HG03439 (cell line): ENCODE measurements at regions not wholly inside any gene's neighbourhood (a gene's known extent, or its start where the extent isn't known, plus 50 kb on each side); places are given as distances from the start of the nearest gene placed in this dataset.
"Not testable (repeated sequence)": the region's sequence is repeated elsewhere in the genome, so short reads cannot be mapped to it uniquely, and the experiment has no call there.

Source experiments
- ATAC-seq: cut with Tn5 transposase; IDR thresholded peaks from one replicate; pipeline ENCODE4 v1.9.1; 2021; ENCODE audit warnings: mild to moderate bottlenecking, moderate library complexity; ENCODE audit not compliant: unreplicated experiment

DNA sequence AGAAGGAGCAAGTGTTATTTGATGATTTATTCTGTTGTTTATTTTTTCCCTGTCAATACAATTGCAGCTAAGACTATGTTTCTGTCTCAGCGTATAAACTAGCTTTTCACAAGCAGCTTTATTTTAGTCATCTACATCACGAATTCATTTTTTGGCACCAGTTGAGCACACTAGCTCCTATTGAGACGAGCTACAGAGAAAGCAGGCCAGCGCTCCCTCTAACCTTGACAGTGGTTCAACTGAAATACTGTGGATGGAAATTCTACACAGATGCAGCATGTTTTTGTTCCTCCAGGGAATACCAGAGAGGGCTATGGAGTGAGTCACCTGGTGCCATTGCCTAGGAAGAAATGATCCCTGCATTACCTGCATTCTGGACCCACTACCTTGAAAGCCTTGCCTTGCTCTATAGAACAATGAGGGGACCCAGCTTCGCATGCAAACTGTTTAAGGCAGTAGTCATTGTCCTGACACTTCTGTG lies 108.2 kb upstream of the ARHGAP42 start:
- ATAC-seq = no peak

DNA sequence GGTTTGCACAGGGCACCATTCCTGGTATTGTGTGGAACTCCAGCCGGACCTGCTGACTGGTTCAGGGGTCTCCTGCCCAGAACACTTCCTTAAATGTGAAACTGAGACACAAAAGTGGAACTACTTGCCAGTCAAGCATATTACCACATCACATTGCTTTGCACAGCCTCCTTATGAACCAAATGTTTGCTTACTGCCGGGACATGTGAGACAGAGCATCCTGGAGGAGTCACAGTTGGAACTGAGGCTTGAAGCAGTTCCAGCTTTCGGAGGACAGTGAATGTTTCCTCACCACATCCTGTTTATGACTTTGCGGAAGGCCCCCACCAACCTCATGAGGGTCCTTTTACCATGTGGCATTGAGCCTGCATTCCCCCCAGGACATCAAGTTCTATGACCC lies 105.8 kb upstream of the ARHGAP42 start:
- no peak for ATAC-seq

DNA sequence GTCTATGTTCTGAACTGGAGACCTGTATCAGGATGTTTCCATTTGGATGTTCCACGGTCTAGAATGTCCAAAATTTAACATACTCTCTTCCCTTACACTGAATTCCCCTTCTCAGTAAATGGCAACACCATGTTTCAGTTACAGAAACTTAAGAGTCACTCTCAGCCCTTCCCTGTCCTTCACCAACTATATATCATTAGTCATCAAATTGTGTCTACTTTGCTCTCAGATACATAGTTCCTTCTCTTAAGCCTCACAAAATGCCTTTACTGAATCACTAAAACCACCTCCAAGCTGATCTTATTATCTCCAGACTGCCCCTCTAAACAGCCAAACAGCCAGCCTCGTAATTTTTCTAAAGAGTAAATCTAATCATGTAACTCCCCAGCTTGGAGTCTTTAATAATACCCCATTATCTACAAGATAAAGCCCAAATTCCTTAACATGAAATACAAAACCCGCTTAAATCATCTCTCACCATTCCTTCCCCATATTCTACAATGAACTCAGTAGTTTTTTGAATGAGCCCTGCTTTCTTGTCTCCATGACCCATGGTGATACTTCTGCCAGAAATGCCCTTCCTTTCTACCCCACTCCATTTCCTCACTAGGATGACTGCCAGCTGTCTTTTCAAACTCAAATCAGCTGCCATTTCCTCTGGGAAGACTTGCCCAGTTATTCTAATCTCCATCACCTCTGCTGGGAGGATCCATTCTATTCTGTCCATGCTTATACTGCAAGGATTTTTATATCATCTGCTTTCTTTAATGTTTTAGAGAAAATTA lies 102.7 kb upstream of the ARHGAP42 start:
- no peak for ATAC-seq

DNA sequence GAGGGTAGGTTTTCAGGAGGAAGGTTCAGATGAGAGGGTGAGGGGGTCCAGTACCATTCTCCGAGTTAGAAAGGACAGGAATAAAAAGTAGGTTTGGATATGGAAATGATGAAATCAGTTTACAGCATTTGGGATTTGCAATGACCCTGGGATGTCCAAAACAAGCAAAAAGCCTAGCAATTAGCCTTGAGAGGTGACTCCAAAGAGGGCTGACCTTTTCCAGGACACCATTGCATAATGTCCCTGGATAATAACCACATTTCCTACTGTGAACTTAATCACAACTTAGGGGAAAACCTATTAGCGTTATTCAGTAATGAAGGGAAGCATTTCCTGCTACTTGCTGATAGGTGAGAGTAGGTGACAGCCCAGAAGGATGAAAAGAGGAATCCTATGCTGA lies 101.4 kb upstream of the ARHGAP42 start:
- ATAC-seq = no peak

DNA sequence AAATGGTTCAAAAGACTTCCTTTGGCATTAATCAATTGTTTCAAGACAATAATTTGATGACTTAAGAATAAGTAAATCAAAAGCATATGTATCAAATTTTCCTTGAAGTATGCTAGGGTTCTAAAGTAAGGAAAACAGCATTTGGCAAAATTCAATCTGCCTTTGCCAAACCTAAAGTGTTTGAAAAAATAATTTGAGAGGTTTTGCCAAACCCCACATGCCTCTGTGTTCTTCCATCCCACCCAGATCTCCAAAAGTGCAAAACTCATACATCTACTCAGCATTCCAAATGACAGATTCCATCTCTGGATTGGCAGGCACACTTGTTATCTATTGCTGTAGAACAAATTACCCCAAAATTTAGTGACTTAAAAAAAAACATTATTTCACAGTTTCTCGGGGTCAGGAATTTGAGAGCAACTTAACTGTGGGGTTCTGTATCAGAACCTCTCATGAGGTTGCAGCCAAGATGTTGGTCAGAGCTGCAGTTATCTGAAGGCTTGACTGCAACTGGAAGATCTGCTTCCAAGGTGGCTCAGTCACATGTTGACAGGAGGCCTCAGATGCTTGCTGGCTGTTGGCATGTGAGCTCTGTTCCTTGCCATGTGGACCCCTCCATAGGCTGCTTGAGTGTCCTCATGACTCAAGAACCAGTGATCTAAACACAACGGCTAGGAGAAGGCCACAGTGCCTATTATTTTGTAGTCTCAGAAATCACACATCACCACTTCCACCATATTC lies 100.6 kb upstream of the ARHGAP42 start:
- ATAC-seq = no peak

DNA sequence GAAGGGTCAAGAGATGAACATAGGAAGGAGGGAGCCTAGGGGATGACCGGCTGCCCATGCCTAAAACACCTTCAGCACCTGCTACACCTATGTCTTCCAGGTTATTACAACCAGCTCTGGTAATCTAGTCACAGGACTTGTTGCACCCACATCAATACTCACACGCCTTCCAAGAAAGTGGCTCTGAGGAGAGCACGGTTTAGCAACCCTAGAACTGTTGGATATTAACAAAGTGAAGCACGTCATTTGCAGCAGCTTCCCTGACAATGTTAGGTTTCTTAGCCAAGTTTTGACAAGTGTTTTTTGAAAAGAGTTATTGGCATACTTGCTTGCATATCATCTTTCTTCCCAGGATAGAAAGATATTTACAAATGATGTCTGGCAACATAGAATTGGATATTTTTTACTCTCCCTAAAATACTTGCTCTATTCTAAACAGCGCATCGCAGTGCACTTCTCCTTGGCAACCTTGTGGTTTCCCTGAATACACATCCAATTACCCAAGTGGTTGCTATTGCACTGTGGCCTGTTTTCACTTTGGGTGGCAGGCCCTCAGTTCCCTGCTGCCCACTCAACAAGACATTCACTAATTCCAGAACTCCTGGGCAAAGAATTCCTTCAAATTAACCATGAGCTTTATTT lies 94.3 kb upstream of the ARHGAP42 start:
- no peak for ATAC-seq

DNA sequence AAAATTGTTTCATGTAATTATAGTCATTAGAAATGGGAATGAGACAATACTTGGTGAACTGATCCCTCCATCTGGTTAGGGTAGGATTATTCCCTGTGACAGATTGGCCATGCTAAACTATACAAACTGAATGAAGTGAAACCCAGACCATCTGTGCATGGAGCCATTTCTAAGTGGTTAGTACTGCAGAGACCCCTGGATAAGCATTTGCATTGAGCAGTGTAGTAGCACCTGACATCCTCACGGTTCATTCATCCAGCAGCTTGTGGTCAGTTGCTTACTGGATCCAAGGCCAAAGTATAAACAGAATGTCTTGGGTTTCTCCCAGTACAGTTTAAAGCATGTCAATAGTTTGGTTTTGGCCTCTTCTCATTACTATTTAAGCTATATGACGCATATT lies 93.8 kb upstream of the ARHGAP42 start:
- no peak for ATAC-seq

DNA sequence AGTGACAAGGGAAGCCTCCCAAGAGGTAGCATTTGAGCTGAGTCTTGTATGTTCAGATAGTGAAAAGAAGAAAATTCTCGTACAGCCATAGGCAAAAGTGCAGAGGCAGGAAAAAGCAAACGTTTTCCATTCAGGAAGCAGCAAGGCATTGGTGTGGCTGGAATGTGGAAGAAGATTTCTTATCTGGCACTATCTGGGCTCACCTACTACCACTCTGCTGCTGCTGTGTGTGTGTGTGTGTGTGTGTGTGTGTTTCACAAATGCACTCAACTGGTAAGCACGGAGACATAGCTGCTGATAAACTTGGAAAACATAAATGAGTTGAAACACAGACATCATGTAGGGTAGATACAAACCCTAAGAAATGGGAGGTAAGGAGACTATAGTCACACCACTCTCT lies 92.8 kb upstream of the ARHGAP42 start:
- ATAC-seq = no peak

DNA sequence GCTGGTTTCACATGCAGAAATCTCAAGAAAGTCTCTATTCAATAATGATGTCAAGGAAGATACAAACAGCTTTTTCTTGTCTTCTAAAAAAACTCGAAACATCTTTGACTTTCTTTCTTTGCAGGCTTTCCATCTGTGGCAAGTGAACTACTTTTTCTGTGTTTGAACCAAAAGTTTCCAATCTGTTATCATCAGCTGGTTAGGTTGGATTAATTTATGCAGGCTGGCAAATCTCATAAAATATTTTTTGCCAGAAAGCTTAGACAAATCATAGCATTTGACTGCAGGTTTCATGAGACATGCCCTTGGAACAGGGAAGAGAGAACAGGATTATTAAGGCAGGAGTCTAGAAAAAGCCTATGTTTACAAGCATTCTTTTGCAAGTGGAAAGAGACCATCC lies 86.1 kb upstream of the ARHGAP42 start:
- ATAC-seq = no peak

DNA sequence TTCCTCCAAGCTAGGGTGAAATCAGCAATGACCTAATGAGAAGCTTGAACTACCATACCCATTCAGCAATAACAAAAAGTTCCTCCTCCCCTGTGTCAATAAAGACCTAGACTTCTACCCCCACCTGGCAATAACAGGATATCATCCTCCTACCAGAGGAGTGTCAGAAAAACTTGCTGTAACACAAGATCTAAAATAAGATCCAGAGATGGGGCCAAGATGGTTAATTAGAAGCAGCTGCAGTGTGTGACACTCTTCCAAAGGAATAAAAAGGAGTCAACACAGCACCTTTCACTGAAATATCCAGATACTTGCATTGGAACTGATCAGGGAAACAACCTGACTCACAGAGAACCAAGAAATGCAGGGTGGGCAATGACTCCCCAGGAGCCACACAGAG lies 84.4 kb upstream of the ARHGAP42 start:
- no peak for ATAC-seq

DNA sequence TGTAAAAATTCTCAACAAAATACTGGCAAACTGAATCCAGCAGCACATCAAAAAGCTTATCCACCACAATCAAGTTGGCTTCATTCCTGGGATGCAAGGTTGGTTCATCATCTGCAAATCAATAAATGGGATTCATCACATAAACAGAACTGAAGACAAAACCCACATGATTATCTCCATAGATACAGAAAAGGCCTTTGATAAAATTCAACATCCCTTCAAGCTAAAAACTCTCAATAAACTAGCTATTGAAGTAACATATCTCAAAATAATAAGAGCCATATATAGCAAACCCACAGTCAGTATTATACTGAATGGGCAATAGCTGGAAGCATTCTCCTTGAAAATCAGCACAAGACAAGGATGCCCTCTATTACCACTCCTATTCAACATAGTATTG lies 79.3 kb upstream of the ARHGAP42 start:
- ATAC-seq = not testable (repeated sequence)

DNA sequence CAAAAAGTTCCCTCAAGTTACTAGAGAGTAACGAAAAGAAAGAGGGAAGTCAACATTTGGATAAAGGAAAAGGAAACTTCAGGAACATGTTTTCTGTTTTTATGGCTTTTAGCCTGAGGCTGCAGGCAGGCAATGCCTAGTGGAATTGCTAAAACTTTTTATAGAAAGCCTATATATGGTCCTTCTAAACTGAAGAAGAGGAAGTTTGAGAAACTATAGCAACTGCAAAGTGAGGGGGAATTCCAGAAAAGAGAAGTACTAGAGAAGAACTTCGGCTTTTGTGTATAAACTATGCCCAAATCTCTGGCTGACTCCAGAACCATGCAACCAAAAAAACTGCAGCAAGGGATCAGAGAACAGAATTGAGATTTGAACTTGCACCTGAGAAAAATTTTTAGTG lies 74.3 kb upstream of the ARHGAP42 start:
- ATAC-seq = no peak

DNA sequence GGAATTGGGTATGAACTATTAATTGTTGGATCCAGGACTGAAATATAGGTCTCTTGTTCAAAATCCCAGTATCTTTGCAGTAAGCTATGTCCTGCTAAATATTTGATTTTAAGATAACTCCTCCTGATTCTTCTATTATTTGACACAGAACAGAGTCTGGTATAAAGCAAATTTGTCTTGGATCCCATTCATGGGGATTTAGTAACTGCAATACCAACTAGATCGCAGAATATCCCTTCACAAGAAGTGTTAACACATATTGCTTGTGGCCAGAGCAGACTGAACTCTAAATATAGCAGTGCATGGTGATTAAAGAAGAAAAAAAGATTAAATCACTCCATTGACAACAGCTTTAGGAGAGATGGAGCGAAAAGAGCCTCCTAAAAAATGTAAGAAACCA lies 68.2 kb upstream of the ARHGAP42 start:
- no peak for ATAC-seq

DNA sequence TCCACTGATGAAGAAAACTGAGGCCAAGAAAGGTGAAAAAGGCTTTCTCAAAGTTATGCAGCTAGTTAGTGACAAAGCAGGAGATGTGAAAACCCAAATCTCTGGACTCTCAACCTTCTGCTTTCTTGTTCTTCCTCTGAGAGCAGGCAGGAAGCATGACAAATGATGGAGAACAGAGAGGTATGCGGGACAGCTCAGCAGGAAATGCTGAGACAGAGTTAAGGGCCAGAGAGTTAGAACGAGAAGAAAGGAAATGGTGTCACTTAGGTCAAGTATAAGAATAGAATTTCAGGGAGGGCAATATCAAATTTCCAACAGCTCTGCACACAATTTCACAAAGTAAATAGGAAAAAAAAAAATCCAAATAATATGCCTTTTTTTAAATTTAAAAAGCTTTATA lies 67.6 kb upstream of the ARHGAP42 start:
- no peak for ATAC-seq

DNA sequence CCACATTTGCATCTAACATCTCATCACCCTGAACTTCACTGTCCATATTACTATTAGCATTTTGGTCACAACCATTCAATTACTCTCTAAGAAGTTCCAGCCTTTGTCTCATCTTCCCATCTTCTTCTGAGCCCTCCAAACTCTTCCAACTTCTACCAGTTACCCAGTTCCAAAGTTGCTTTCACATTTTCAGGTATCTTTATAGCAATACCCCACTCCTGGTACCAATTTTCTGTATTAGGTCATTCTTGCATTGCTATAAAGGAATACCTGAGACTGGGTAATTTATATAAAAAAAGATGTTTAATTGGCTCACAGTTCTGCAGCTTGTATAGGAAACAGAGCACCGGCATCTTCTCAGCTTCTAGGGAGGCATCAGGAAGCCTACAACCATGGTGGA lies 64.7 kb upstream of the ARHGAP42 start:
- no peak for ATAC-seq

DNA sequence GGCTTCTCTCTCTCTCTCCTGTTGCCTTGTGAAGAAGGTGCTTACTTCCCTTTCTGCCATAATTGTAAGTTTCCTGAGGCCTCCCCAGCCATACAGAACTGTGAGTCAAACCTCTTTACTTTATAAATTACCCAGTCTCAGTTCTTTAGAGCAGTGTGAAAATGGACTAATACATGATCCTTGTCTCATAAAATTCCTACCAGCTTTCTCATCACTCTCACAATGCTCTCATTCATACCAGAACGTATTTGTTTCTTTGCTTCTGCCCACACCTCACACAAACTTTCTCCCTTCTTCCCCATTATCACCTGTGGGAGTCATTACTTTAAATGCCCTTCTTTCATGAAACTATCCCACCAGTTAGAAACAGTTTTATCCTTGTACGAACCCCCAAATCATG lies 62.7 kb upstream of the ARHGAP42 start:
- no peak for ATAC-seq

DNA sequence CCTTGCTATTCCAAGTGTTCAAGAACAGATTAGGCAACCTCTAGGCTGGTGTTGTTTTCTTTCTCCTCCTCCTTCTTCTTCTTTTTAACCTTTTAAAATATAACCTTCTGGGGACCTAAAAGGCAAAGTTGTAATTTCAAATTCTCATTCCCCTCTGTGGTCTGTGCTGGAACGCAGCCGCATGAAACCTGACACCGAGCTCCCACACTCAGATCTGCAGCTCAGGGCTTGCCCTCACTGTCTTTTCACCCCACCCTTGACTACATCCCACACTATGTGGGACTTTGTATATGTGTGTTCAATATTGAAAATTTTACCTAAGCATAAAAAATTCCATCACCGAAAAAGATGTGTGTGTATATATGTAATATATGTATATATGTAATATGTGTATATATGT lies 62.0 kb upstream of the ARHGAP42 start:
- ATAC-seq = no peak

DNA sequence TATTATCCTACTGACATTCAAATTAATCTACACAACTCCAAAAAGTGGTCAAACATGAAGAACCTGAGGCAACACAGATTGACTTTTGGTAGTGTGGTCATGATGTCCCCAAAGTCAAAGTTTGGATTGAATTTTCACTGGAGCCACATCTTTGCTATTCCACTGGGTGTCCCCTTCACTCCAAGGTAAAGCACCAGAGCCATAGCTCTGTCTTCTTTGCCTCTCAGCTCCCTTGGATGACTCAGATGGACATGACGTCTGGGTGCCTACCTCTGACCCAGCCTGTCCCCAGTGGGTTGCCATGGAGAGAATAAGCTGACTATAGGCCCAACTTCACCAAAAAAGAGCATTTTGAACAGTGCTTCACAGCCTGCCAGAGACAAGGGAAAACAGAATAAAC lies 57.4 kb upstream of the ARHGAP42 start:
- ATAC-seq = no peak

DNA sequence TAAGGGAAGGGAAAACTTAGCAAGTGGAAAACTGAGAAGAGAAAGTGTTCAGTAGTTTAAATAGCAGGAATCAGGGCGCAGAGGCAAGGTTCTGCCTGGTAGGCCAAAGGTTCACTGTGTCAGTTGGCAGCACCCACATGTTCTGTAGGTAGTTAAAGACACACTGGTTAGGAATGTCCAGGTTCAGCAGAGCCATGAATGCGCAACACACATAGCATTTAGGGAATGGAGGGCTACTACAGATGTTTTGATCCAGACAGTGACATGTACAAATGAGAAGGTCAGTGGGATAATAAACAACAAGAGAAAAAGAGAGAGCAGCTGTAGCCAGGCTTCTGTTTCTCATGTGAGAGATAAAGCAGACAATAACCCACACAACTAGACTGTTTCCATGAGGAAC lies 56.2 kb upstream of the ARHGAP42 start:
- no peak for ATAC-seq

DNA sequence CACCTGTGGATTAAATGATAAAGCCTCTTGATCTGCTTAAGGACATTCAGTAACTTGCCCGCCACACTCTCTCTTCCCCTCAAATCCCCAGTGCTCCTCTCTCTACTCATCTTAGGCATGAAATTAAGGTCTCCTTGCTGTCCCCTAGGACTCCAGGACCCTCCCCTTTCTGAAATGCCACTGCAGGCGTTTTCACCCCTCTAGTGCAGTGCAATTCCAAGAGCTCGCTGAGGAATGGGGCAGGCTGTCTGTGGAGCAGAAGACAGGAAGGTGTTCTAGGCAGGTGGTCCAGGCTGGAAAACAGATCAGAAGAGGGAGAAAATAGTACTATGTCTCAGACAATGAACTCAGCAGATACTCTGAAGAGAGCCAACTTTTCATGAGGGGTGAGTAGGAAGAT lies 55.8 kb upstream of the ARHGAP42 start:
- no peak for ATAC-seq

DNA sequence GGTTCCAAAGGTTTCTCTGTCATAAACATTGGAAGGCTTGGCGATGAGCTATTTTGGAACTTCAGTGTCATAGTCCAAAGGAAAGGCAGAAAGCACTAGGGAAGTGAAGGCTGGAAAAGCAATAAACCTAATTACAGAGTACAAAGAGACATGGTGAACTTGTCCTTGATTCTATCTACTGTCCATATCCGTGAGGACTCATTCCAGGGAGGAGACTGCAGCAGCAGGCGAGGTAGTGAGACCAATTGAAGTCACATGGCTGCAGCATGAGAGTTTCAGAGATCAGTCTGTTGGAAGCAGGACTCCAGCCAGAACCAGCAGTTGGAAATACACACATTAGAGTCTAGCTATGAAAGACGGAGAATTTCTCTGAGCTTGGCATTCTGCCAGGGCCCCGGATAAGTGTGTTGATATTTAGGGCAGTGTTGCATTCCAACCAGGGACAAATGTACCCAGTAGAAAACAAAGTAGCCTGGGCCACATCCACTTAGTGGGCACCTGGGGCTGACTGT lies 54.1 kb upstream of the ARHGAP42 start:
- ATAC-seq = no peak

DNA sequence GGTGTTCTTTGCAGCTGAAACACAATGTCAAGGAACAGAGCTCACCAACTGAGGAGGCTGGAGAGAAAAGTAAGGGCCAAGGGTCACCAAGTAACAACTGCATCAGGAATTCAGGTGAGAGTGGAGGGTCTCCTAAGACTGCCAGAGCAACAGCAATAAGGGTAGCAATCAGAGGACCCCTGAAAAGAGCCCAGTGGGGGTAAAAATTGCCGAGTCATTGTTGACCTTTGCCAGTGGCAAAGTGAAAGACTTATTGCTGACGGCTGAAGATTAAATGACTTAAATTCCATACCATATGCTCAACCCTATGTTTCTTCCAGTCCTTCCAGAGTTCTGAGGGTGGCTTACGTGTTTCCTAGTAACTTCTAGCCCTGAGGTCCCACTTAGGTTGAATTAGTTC lies 51.9 kb upstream of the ARHGAP42 start:
- no peak for ATAC-seq
